Stomach (tissue), 8 donors: ENCODE measurements at regions not wholly inside any gene's neighbourhood (a gene's known extent, or its start where the extent isn't known, plus 50 kb on each side); places are given as distances from the start of the nearest gene placed in this dataset.

Source experiments
- DNase-seq, 2 donors: peaks; one replicate each; pipeline versions ENCODE4 v3.0.0 to v3.0.0-alpha.2; 2013 to 2019
- H3K27ac ChIP-seq, 5 donors: fragments of 200-600 bp in 4 of 5; sonication (generic) in 4 of 5; one replicate each; pipeline ENCODE4 v1.5.1; 2013 to 2019; ENCODE audit warnings: mild to moderate bottlenecking in 1 of 5, moderate library complexity in 1 of 5
- H3K27me3 ChIP-seq, 3 donors: fragments of 200-600 bp; sonication (generic); one replicate each; pipeline ENCODE4 v1.5.1; 2017 to 2019; ENCODE audit warnings: mixed run types in 1 of 3
- H3K36me3 ChIP-seq, 4 donors: fragments of 200-600 bp; sonication (generic); 1 replicate in 3 of 4; 2 replicates in 1 of 4; pipeline ENCODE4 v1.5.1; 2016 to 2019
- H3K4me1 ChIP-seq, 4 donors: fragments of 200-600 bp; sonication (generic); one replicate each; pipeline ENCODE4 v1.5.1; 2016 to 2019
- H3K4me3 ChIP-seq, 4 donors: fragments of 200-600 bp; sonication (generic) in 3 of 4; one replicate each; pipeline ENCODE4 v1.5.1; 2016 to 2019; ENCODE audit warnings: mild to moderate bottlenecking in 1 of 4
- H3K9me3 ChIP-seq, 4 donors: fragments of 200-600 bp; sonication (generic); one replicate each; pipeline ENCODE4 v1.5.1; 2016 to 2019
- CTCF ChIP-seq, 7 experiments: fragments of 450-650 bp in 4 of 7; fragments of 200-600 bp in 3 of 7; sonication (generic) in 3 of 7; IDR thresholded peaks; one replicate each; pipeline ENCODE4 v1.5.1; 2016 to 2019; ENCODE audit warnings: antibody characterized with exemption in 7 of 7, control low read depth in 2 of 7, mild to moderate bottlenecking in 1 of 7
- EP300 ChIP-seq: sonication (generic); formaldehyde crosslinking; IDR thresholded peaks from one replicate; pipeline ENCODE4 v1.6.1; 2017; ENCODE audit warnings: antibody characterized with exemption
- POLR2A ChIP-seq, 4 donors: fragments of 450-650 bp; IDR thresholded peaks; one replicate each; pipeline ENCODE4 v1.6.1; 2016; ENCODE audit warnings: antibody characterized with exemption in 4 of 4, control low read depth in 2 of 4, mild to moderate bottlenecking in 1 of 4, moderate library complexity in 1 of 4
- POLR2AphosphoS5 ChIP-seq, 3 donors: sonication (generic); formaldehyde crosslinking; IDR thresholded peaks; one replicate each; pipeline ENCODE4 v1.6.1; 2016; ENCODE audit warnings: antibody characterized with exemption in 3 of 3
- WGBS, 5 donors: extraction: QIAGEN DNeasy Blood & Tissue Kit in 3 of 5; methylation state at CpG; one replicate each; pipeline versions ENCODE4 v1.1.5 to v1.1.7; 2013 to 2018; 5-methylcytosine and 5-hydroxymethylcytosine counted together
- intact Hi-C: fragments of 100-400 bp; cut with DNase I; formaldehyde crosslinking; loops from one replicate; pipeline ENCODE4 v1.15.1; 2023; ENCODE audit warnings: low total_unique reads
- donor health status: healthy with polysubstance abuse.
- donor health status: Bipolar disorder and iron deficiency.
- donor health status: healthy.

- Histone ChIP-seq H3K4me1 (no peaks in the 10 kb centered on the region), H3K36me3 (no peaks in the 10 kb centered on the region), H3K9me3 (no peaks in the 10 kb centered on the region), H3K4me3 (no peak overlapping the region), H3K27me3 (peaks cover 0 to 10% (median 0%) of the 10 kb centered on the region in 3 donors), H3K27ac (no peak overlapping the region)
- intact Hi-C loops: no loop called here
- TF ChIP-seq POLR2AphosphoS5 (IDR thresholded peaks at IDR 0.05): no peak
- no peak for TF ChIP-seq POLR2A (IDR thresholded peaks at IDR 0.05)
- no peak for TF ChIP-seq EP300
- TF ChIP-seq CTCF (IDR thresholded peaks at IDR 0.05): no peak
- DNase-seq: no peak
- 43 to 78% (median 73%) methylated on average over 3 of the region's 3 CpGs for WGBS, 5 donors
Observed at GRCh38 chr11:112874980-112875379, 86.2 kb upstream of the NCAM1 start.

GRCh38 chr11:112877581-112877980, 83.6 kb upstream of the NCAM1 start:
- Histone ChIP-seq H3K27me3 (peaks cover 0 to under 1% (median 0%) of the 10 kb centered on the region in 3 donors), H3K27ac (no peak overlapping the region), H3K36me3 (no peaks in the 10 kb centered on the region), H3K9me3 (no peaks in the 10 kb centered on the region), H3K4me3 (no peak overlapping the region), H3K4me1 (peaks cover 0 to 21% (median 13%) of the 10 kb centered on the region in 4 donors)
- no peak for DNase-seq
- WGBS, 5 donors: 62 to 72% (median 67%) methylated on average over 8 to 11 of the region's 11 CpGs
- intact Hi-C loops: no loop called here
- no peak for TF ChIP-seq POLR2A (IDR thresholded peaks at IDR 0.05)
- no peak for TF ChIP-seq CTCF (IDR thresholded peaks at IDR 0.05)
- TF ChIP-seq POLR2AphosphoS5 (IDR thresholded peaks at IDR 0.05): no peak
- TF ChIP-seq EP300: no peak

GRCh38 chr11:112878033-112878601, 83.1 kb upstream of the NCAM1 start:
- H3K36me3 ChIP-seq: no peaks in the 10 kb centered on the region
- H3K27ac ChIP-seq: no peak overlapping the region
- intact Hi-C loops: no loop called here
- no peaks in the 10 kb centered on the region for H3K27me3 ChIP-seq
- 74 to 82% (median 79%) methylated on average over 7 of the region's 7 CpGs for WGBS, 5 donors
- no peak for DNase-seq
- H3K4me1 ChIP-seq: peaks cover 0 to 26% (median 15%) of the 10 kb centered on the region in 4 donors
- TF ChIP-seq POLR2AphosphoS5 (IDR thresholded peaks at IDR 0.05): no peak
- TF ChIP-seq CTCF (IDR thresholded peaks at IDR 0.05): no peak
- no peak for TF ChIP-seq EP300
- no peak for TF ChIP-seq POLR2A (IDR thresholded peaks at IDR 0.05)
- H3K9me3 ChIP-seq: no peaks in the 10 kb centered on the region
- no peak overlapping the region for H3K4me3 ChIP-seq

GRCh38 chr11:112880495-112880894, 80.7 kb upstream of the NCAM1 start:
- H3K36me3 ChIP-seq: no peaks in the 10 kb centered on the region
- H3K27ac ChIP-seq: no peak overlapping the region
- H3K9me3 ChIP-seq: no peaks in the 10 kb centered on the region
- intact Hi-C loops: no loop called here
- no peaks in the 10 kb centered on the region for H3K27me3 ChIP-seq
- no peak for DNase-seq
- H3K4me1 ChIP-seq: peaks cover 0 to 28% (median 19%) of the 10 kb centered on the region in 4 donors
- H3K4me3 ChIP-seq: no peak overlapping the region
- TF ChIP-seq CTCF (IDR thresholded peaks at IDR 0.05) (no peak), POLR2AphosphoS5 (IDR thresholded peaks at IDR 0.05) (no peak), POLR2A (IDR thresholded peaks at IDR 0.05) (no peak), EP300 (no peak)
- WGBS, 5 donors: 49 to 65% (median 55%) methylated on average over 4 of the region's 4 CpGs
